ENCODE measurements at regions not wholly inside any gene's neighbourhood (a gene's known extent, or its start where the extent isn't known, plus 50 kb on each side); places are given as distances from the start of the nearest gene placed in this dataset.

DNA sequence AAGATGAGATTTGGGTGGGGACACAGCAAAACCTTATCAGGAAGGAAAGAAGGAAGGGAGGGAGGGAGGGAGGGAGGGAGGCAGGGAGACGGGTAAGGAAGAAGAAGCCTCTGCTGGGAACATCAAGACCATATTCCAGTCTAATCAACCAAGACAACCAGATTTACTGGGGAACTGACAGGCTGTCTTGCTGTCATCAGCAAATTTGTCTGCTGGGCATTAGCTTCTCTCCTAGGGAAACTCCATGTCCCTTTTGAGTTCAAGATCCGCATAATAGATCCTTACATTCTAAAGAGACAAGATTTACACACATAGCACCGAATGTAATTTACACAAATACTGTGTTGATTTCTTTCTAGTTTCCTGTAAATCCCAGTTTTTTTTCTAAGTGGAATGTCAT lies 1618.9 kb upstream of the ZEB2 start:
- Mint-ChIP-seq H3K4me1 (ENCODE audit: low read depth) (peaks cover 15% of the 10 kb centered on the region), H3K27me3 (ENCODE audit: low read depth) (no peaks in the 10 kb centered on the region), H3K36me3 (ENCODE audit: low read depth) (no peaks in the 10 kb centered on the region)

DNA sequence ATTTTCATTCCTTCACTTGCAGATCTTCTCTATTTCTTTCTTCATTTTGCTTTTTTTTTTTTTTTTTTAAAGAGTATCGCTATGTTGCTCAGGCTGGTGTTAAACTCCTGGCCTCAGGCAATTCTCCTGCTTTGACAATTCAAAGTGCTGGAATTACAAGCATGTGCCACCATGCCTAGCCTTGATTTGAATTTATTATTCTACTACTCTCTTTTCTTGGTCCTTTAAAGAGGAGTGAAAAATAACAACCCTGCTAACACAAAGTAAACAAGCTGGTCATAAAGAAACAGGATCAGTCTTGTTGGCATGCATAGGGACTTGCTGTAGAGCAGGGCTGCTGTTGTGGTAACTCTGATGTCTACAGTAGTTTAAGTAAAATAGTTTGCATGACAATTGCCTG lies 1615.3 kb upstream of the ZEB2 start:
- H3K27ac Mint-ChIP-seq (ENCODE audit: unreplicated experiment) = peak overlapping the region; percentile 19
- DNase-seq (ENCODE audit: low spot score) = no peak
- no peak overlapping the region for H3K4me3 Mint-ChIP-seq (ENCODE audit: unreplicated experiment)
- peaks cover 3% of the 10 kb centered on the region for H3K9me3 Mint-ChIP-seq (ENCODE audit: low read depth)
- TF ChIP-seq, protein P1, sequence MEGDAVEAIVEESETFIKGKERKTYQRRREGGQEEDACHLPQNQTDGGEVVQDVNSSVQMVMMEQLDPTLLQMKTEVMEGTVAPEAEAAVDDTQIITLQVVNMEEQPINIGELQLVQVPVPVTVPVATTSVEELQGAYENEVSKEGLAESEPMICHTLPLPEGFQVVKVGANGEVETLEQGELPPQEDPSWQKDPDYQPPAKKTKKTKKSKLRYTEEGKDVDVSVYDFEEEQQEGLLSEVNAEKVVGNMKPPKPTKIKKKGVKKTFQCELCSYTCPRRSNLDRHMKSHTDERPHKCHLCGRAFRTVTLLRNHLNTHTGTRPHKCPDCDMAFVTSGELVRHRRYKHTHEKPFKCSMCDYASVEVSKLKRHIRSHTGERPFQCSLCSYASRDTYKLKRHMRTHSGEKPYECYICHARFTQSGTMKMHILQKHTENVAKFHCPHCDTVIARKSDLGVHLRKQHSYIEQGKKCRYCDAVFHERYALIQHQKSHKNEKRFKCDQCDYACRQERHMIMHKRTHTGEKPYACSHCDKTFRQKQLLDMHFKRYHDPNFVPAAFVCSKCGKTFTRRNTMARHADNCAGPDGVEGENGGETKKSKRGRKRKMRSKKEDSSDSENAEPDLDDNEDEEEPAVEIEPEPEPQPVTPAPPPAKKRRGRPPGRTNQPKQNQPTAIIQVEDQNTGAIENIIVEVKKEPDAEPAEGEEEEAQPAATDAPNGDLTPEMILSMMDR (IDR thresholded peaks at IDR 0.05) = no peak
- H3K36me3 Mint-ChIP-seq (ENCODE audit: low read depth) = no peaks in the 10 kb centered on the region
- no peaks in the 10 kb centered on the region for H3K27me3 Mint-ChIP-seq (ENCODE audit: low read depth)
- peaks cover 38% of the 10 kb centered on the region for H3K4me1 Mint-ChIP-seq (ENCODE audit: low read depth)

More for the DNA sequence above, 1618.9 kb upstream of the ZEB2 start:
- Mint-ChIP-seq H3K4me3 (ENCODE audit: unreplicated experiment) (no peak overlapping the region), H3K9me3 (ENCODE audit: low read depth) (peaks cover 3% of the 10 kb centered on the region), H3K27ac (ENCODE audit: unreplicated experiment) (no peak overlapping the region)
- TF ChIP-seq, protein P1 (IDR thresholded peaks at IDR 0.05) = no peak
- DNase-seq (ENCODE audit: low spot score) = no peak

DNA sequence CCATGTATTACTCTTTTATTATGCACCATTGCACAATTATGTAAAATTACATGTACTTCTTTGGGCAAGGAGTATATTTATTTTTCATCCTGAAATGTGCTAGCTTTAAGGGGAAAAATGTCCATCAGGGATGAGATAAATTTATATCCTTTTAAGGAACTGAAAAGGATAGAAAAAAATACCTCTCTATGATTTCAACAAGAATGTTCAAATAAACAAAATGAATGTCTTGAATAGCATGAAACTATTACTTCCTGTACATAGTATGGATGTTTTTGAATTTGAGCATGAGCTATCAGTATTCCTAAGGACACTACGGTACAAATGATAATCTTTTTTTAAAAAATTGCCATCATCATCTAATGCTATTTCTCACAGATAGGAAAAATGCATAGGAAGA lies 1611.9 kb upstream of the ZEB2 start:
- no peaks in the 10 kb centered on the region for H3K36me3 Mint-ChIP-seq (ENCODE audit: low read depth)
- H3K27ac Mint-ChIP-seq (ENCODE audit: unreplicated experiment) = no peak overlapping the region
- H3K4me1 Mint-ChIP-seq (ENCODE audit: low read depth) = peaks cover 51% of the 10 kb centered on the region
- peaks cover 5% of the 10 kb centered on the region for H3K9me3 Mint-ChIP-seq (ENCODE audit: low read depth)
- TF ChIP-seq, protein P1 (IDR thresholded peaks at IDR 0.05) = no peak
- H3K4me3 Mint-ChIP-seq (ENCODE audit: unreplicated experiment) = no peak overlapping the region
- H3K27me3 Mint-ChIP-seq (ENCODE audit: low read depth) = no peaks in the 10 kb centered on the region
- no peak for DNase-seq (ENCODE audit: low spot score)

DNA sequence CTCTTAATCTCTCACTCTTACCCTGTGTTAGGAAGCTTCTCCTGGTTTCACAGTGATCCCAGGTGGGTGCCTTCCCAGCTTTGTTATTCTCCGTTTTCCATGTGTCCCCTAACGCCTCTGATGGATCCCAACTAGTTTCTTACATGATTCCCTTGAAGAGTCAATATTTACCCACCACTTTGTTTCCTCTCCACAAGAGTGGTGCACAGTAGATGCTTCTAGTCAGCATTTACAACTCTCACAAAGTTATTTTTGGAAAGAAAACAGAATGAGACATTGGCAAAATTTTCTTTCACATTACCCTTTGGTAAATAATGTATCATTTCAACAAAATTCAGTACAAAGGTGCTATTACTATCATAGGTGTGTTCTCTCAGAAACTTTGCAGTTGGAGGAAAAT lies 1611.1 kb upstream of the ZEB2 start:
- Mint-ChIP-seq H3K4me1 (ENCODE audit: low read depth) (peaks cover 51% of the 10 kb centered on the region), H3K9me3 (ENCODE audit: low read depth) (peaks cover 2% of the 10 kb centered on the region), H3K27me3 (ENCODE audit: low read depth) (no peaks in the 10 kb centered on the region), H3K4me3 (ENCODE audit: unreplicated experiment) (no peak overlapping the region), H3K27ac (ENCODE audit: unreplicated experiment) (peak overlapping the region; percentile 81), H3K36me3 (ENCODE audit: low read depth) (no peaks in the 10 kb centered on the region)
- DNase-seq (ENCODE audit: low spot score) = no peak
- TF ChIP-seq, protein P1 (IDR thresholded peaks at IDR 0.05) = no peak

DNA sequence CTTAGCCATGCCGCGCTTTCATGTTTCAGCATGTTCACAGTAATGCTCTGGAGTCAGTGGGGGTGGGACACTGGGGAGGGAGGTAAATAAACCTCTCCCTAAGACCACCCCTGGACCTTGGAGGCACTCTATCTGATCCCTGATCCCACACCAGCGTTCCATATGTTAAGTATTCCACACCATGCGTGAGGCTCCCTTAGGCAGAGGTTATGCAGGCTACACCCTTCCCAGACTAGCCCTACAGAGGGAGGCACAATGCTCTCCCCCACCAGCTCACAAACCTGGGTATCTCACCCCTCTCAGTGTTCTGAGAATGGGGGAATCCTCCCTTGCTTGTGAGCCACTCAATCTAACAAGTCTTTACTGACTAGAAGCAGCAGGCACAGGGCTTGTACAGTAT lies 1610.4 kb upstream of the ZEB2 start:
- Mint-ChIP-seq H3K27me3 (ENCODE audit: low read depth) (no peaks in the 10 kb centered on the region), H3K4me1 (ENCODE audit: low read depth) (peaks cover 47% of the 10 kb centered on the region), H3K9me3 (ENCODE audit: low read depth) (peaks cover 2% of the 10 kb centered on the region), H3K36me3 (ENCODE audit: low read depth) (no peaks in the 10 kb centered on the region), H3K4me3 (ENCODE audit: unreplicated experiment) (no peak overlapping the region), H3K27ac (ENCODE audit: unreplicated experiment) (peak overlapping the region; percentile 28)
- no peak for DNase-seq (ENCODE audit: low spot score)
- TF ChIP-seq, protein P1 (IDR thresholded peaks at IDR 0.05) = no peak
